ENCODE measurements at regions not wholly inside any gene's neighbourhood (a gene's known extent, or its start where the extent isn't known, plus 50 kb on each side); places are given as distances from the start of the nearest gene placed in this dataset.

- TF ChIP-seq CTCF (conservative IDR thresholded peaks at IDR 0.05) (no peak), EZH2 (IDR thresholded peaks at IDR 0.05; ENCODE audit: low read depth) (no peak)
Observed at GRCh38 chr4:19562456-19562855, 689.2 kb upstream of the SLIT2 start.

Measured in PC-9 (cell line).